K562 (cell line): ENCODE measurements at regions not wholly inside any gene's neighbourhood (a gene's known extent, or its start where the extent isn't known, plus 50 kb on each side); places are given as distances from the start of the nearest gene placed in this dataset.

Experiments used
- ATAC-seq: fragments of 200-7000 bp; cut with Tn5 transposase; 3 replicates; pipeline ENCODE4 v1.9.1; 2020; ENCODE audit warnings: moderate library complexity
- BruUV-seq: library from RNA; stranded (reverse); fragments of 400-500 nt; replicated peaks from 2 replicates; lab custom pipeline; 2021; lab: Mats Ljungman, UMichigan
- CTCF ChIA-PET: fragments of 300-600 bp; formaldehyde crosslinking; extraction: SDS; loops from one replicate; lab custom pipeline; 2021; ENCODE audit warnings: low intra/inter-chr PET ratio; lab: Yijun Ruan, JAX
- POLR2A ChIA-PET: fragments of 300-600, 350-650 bp; sonication (Branson Sonifier 250); formaldehyde crosslinking; extraction: SDS; loops from one replicate; lab custom pipeline; 2021; ENCODE audit warnings: antibody characterized with exemption, inconsistent platforms; lab: Yijun Ruan, JAX
- DNase-seq, 4 experiments: peaks; one replicate each; pipeline versions ENCODE4 v3.0.0 to v3.0.0-alpha.2; 2011 to 2018; ENCODE audit warnings: low spot score in 3 of 4, mixed read lengths in 3 of 4; ENCODE audit errors: extremely low read depth in 1 of 4
- FAIRE-seq: peaks from 2 replicates; lab custom pipeline; 2011; peaks lifted over from hg19 to GRCh38; lab: Jason Lieb, UNC
- H2AFZ ChIP-seq: 2 replicates; pipeline ENCODE4 v1.6.0; 2011; ENCODE audit warnings: low read depth, low read length, control low read depth, inconsistent platforms
- H3K27ac ChIP-seq: fragments of 200-600 bp; 3 replicates; pipeline ENCODE4 v1.8.0; 2011; ENCODE audit warnings: low read depth, mild to moderate bottlenecking, control low read depth, inconsistent platforms, low read length, moderate library complexity, mixed read lengths; ENCODE audit errors: extremely low read depth
- H3K27me3 ChIP-seq, 2 experiments: fragments of 300-600 bp in 1 of 2; 2 replicates in 1 of 2; 3 replicates in 1 of 2; pipeline versions ENCODE4 v1.6.0 to v1.8.0; 2011; ENCODE audit warnings: inconsistent platforms in 2 of 2, low read length in 2 of 2, mild to moderate bottlenecking in 1 of 2, mixed read lengths in 1 of 2, moderate library complexity in 1 of 2; ENCODE audit not compliant: control insufficient read depth in 2 of 2, insufficient read depth in 2 of 2
- H3K36me3 ChIP-seq: fragments of 300-600 bp; 3 replicates; pipeline ENCODE4 v1.8.0; 2011; ENCODE audit warnings: mild to moderate bottlenecking, low read length, inconsistent platforms; ENCODE audit not compliant: control insufficient read depth, insufficient read depth
- H3K4me1 ChIP-seq, 2 experiments: fragments of 200-600 bp in 1 of 2; replicated peaks in 1 of 2; 2 replicates in 1 of 2; 3 replicates in 1 of 2; pipeline versions ENCODE4 v1.5.1 to v1.8.0; 2011; ENCODE audit warnings: inconsistent platforms in 2 of 2, low read length in 2 of 2, mild to moderate bottlenecking in 1 of 2, mixed read lengths in 1 of 2, moderate library complexity in 1 of 2; ENCODE audit not compliant: control insufficient read depth in 2 of 2, insufficient read depth in 2 of 2
- H3K4me2 ChIP-seq: 2 replicates; pipeline ENCODE4 v1.6.1; 2011; ENCODE audit warnings: low read length, control low read depth, inconsistent platforms, mixed read lengths; ENCODE audit not compliant: insufficient read depth
- H3K4me3 ChIP-seq: fragments of 200-600 bp; sonication (generic), shearing (Covaris generic); 2 replicates; pipeline ENCODE4 v1.5.1; 2016; ENCODE audit warnings: control low read depth, inconsistent platforms
- H3K79me2 ChIP-seq: fragments of 200-600 bp; 3 replicates; pipeline ENCODE4 v1.8.0; 2011; ENCODE audit warnings: low read length, inconsistent platforms; ENCODE audit not compliant: control insufficient read depth, insufficient read depth
- H3K9ac ChIP-seq, 2 experiments: 2 replicates each; pipeline versions ENCODE4 v1.6.0 to v1.6.1; 2011; ENCODE audit warnings: low read depth in 2 of 2, low read length in 2 of 2, control low read depth in 1 of 2, inconsistent platforms in 1 of 2, mild to moderate bottlenecking in 1 of 2, mixed read lengths in 1 of 2; ENCODE audit not compliant: insufficient read depth in 1 of 2
- H3K9me1 ChIP-seq: one replicate; pipeline ENCODE4 v1.6.0; 2011; ENCODE audit warnings: inconsistent platforms, mild to moderate bottlenecking, low read length, moderate library complexity; ENCODE audit not compliant: control insufficient read depth, insufficient read depth
- H3K9me3 ChIP-seq: replicated peaks from 2 replicates; pipeline ENCODE4 v1.5.1; 2011; ENCODE audit warnings: low read depth, low read length, inconsistent platforms; ENCODE audit not compliant: control insufficient read depth, insufficient read depth
- H4K20me1 ChIP-seq: replicated peaks from 2 replicates; pipeline ENCODE4 v1.6.1; 2011; ENCODE audit warnings: low read length, inconsistent platforms, mixed read lengths; ENCODE audit not compliant: control insufficient read depth, insufficient read depth
- ARNT ChIP-seq, 2 experiments: fragments of 450-650 bp; IDR thresholded peaks; 2 replicates each; pipeline ENCODE4 v1.6.1; 2016; ENCODE audit warnings: mild to moderate bottlenecking in 1 of 2
- ELF4 ChIP-seq: fragments of 450-650 bp; formaldehyde crosslinking; IDR thresholded peaks from 2 replicates; pipeline ENCODE4 v1.4.0; 2022; ENCODE audit warnings: missing genetic modification characterization
- HOMEZ ChIP-seq: fragments of 250-450 bp; sonication (Bioruptor Pico); IDR thresholded peaks from 2 replicates; pipeline ENCODE4 v1.4.0; 2020; ENCODE audit warnings: mild to moderate bottlenecking, moderate library complexity
- KLF13 ChIP-seq: fragments of 450-650 bp; IDR thresholded peaks from 2 replicates; pipeline ENCODE4 v1.6.1; 2016; ENCODE audit warnings: missing genetic modification characterization, low read depth, mild to moderate bottlenecking, missing compliant biosample characterization, moderate library complexity, borderline replicate concordance
- NEUROD1 ChIP-seq: fragments of 150-350 bp; IDR thresholded peaks from 2 replicates; pipeline ENCODE4 v1.6.1; 2014; ENCODE audit warnings: borderline replicate concordance, low read length, low read depth; ENCODE audit not compliant: partially characterized antibody
- NFE2L1 ChIP-seq: fragments of 450-650 bp; IDR thresholded peaks from 2 replicates; pipeline ENCODE4 v1.6.1; 2016; ENCODE audit warnings: missing genetic modification characterization, low read depth, mild to moderate bottlenecking, missing compliant biosample characterization, moderate library complexity, borderline replicate concordance
- PHF8 ChIP-seq: fragments of 200-600 bp; sonication (generic); IDR thresholded peaks from 2 replicates; pipeline ENCODE4 v1.6.1; 2012; ENCODE audit warnings: mixed run types, mild to moderate bottlenecking, inconsistent platforms, low read length, moderate library complexity, borderline replicate concordance
- SMAD1 ChIP-seq: fragments of 150-350 bp; IDR thresholded peaks from 2 replicates; pipeline ENCODE4 v1.6.1; 2014; ENCODE audit warnings: low read length, low read depth; ENCODE audit not compliant: partially characterized antibody
- TSC22D4 ChIP-seq: fragments of 450-650 bp; IDR thresholded peaks from 2 replicates; pipeline ENCODE4 v1.6.1; 2016; ENCODE audit warnings: missing genetic modification characterization, missing biosample characterization, control low read depth
- ZNF263 ChIP-seq: sonication (generic); formaldehyde crosslinking; IDR thresholded peaks from 2 replicates; pipeline ENCODE4 v1.8.0; 2022; ENCODE audit warnings: mild to moderate bottlenecking, missing genetic modification reagents, borderline replicate concordance
- ZNF407 ChIP-seq: fragments of 450-650 bp; IDR thresholded peaks from 2 replicates; pipeline ENCODE4 v1.6.1; 2016; ENCODE audit warnings: low read depth
- ZNF717 ChIP-seq: fragments of 250-450 bp; sonication (Bioruptor Pico); IDR thresholded peaks from 2 replicates; pipeline ENCODE4 v1.5.0; 2021
- ZNF785 ChIP-seq: fragments of 250-450 bp; sonication (Bioruptor Pico); IDR thresholded peaks from 2 replicates; pipeline ENCODE4 v1.4.0; 2020; ENCODE audit warnings: mild to moderate bottlenecking
- ZSCAN32 ChIP-seq: fragments of 450-650 bp; formaldehyde crosslinking; IDR thresholded peaks from 2 replicates; pipeline ENCODE4 v1.4.0; 2020; ENCODE audit warnings: mild to moderate bottlenecking, moderate library complexity
- WGBS: fragments of 100-300 bp; shearing (Covaris generic); methylation state at CpG from one replicate; pipeline ENCODE4 v1.1.6; 2016; ENCODE audit warnings: low coverage, mixed read lengths; ENCODE audit not compliant: insufficient coverage; ENCODE audit errors: missing lambda C conversion rate; 5-methylcytosine and 5-hydroxymethylcytosine counted together
- in situ Hi-C: fragments of 300-500 bp; cut with MboI; formaldehyde crosslinking; loops from 4 replicates; pipeline ENCODE4 v1.15.0; 2018; ENCODE audit warnings: inconsistent platforms, mixed read lengths
- intact Hi-C: fragments of 100-400 bp; cut with micrococcal nuclease; formaldehyde crosslinking; loops from 2 replicates; pipeline ENCODE4 v1.14.2; 2022

DNA sequence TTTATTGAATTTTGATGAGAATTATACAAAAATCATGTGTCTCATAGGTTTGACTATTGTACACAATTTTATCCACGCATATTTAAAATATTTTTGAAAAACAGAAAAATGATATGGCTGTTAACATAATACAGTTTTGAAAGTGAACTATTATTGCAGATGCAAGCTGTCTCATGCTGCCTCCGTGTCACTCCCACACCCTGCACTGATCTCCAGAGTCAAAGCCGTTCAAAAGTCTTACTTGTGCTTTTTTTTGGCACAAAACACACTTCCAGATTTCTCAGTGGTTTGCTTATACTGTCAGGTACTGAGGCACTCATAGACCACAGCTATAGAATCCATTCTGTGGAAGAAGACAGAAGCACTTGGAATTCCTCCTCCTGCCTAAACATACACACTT lies 243.1 kb upstream of the ADARB2 start (continued):
- TF ChIP-seq ZNF407 (no peak), TSC22D4 (tag) (no peak), ZNF785 (CRISPR knock-in tag) (no peak)

GRCh38 chr10:1978584-1978983 lies 241.3 kb upstream of the ADARB2 start:
- in situ Hi-C loops (no loop called here), intact Hi-C loops (no loop called here)
- no peaks in the 10 kb centered on the region for H3K9me1 ChIP-seq
- H3K4me2 ChIP-seq = no peak overlapping the region
- POLR2A ChIA-PET = no interaction called here
- DNase-seq (no peak), ATAC-seq (no peak), FAIRE-seq (no peak)
- no peaks in the 10 kb centered on the region for H3K9me3 ChIP-seq
- no peaks in the 10 kb centered on the region for H4K20me1 ChIP-seq
- H3K4me1 ChIP-seq = no peaks in the 10 kb centered on the region
- no peak overlapping the region for H3K4me3 ChIP-seq
- no peaks in the 10 kb centered on the region for H3K27me3 ChIP-seq
- H3K9ac ChIP-seq = no peak overlapping the region
- no TSS peak for BruUV-seq
- WGBS = 0% methylated on average over 3 of the region's 3 CpGs
- no peaks in the 10 kb centered on the region for H3K36me3 ChIP-seq
- H3K79me2 ChIP-seq = no peaks in the 10 kb centered on the region
- CTCF ChIA-PET = no interaction called here
- no peak overlapping the region for H2AFZ ChIP-seq
- no peak overlapping the region for H3K27ac ChIP-seq
- no peak for TF ChIP-seq NFE2L1 (tag)
- TF ChIP-seq NEUROD1 = no peak
- TF ChIP-seq KLF13 = no peak
- TF ChIP-seq PHF8 = no peak
- TF ChIP-seq ELF4 (CRISPR knock-in tag) = no peak
- no peak for TF ChIP-seq ZSCAN32 (CRISPR knock-in tag)
- TF ChIP-seq SMAD1 = no peak
- TF ChIP-seq HOMEZ = no peak
- no peak for TF ChIP-seq ARNT (IDR thresholded peaks at IDR 0.05)
- no peak for TF ChIP-seq ZNF263
- TF ChIP-seq ZNF717 = no peak
